NB4 (cell line): ENCODE measurements at regions not wholly inside any gene's neighbourhood (a gene's known extent, or its start where the extent isn't known, plus 50 kb on each side); places are given as distances from the start of the nearest gene placed in this dataset.
"Not testable (repeated sequence)": the region's sequence is repeated elsewhere in the genome, so short reads cannot be mapped to it uniquely, and the experiment has no call there.

Experiments
- DNase-seq: peaks from one replicate; pipeline ENCODE4 v3.0.0; 2010; ENCODE audit warnings: low read depth
- H3K4me3 ChIP-seq: one replicate; pipeline ENCODE4 v1.5.1; 2011; ENCODE audit warnings: mild to moderate bottlenecking, low read depth, low read length, moderate library complexity
- MYC ChIP-seq: IDR thresholded peaks from 2 replicates; pipeline ENCODE4 v1.6.1; 2011; ENCODE audit warnings: low read depth, low read length
- POLR2A ChIP-seq: IDR thresholded peaks from 2 replicates; pipeline ENCODE4 v1.6.1; 2011; ENCODE audit warnings: mild to moderate bottlenecking; ENCODE audit not compliant: insufficient read length; ENCODE audit errors: extremely low read depth
- TF ChIP-seq, protein P1 (sequence below): IDR thresholded peaks from one replicate; pipeline ENCODE4 v1.5.1; 2012; ENCODE audit warnings: low read depth, low read length
- TF ChIP-seq, protein P2 (sequence below): IDR thresholded peaks from 2 replicates; pipeline ENCODE4 v1.6.1; 2011; ENCODE audit warnings: low read depth, low read length

DNA sequence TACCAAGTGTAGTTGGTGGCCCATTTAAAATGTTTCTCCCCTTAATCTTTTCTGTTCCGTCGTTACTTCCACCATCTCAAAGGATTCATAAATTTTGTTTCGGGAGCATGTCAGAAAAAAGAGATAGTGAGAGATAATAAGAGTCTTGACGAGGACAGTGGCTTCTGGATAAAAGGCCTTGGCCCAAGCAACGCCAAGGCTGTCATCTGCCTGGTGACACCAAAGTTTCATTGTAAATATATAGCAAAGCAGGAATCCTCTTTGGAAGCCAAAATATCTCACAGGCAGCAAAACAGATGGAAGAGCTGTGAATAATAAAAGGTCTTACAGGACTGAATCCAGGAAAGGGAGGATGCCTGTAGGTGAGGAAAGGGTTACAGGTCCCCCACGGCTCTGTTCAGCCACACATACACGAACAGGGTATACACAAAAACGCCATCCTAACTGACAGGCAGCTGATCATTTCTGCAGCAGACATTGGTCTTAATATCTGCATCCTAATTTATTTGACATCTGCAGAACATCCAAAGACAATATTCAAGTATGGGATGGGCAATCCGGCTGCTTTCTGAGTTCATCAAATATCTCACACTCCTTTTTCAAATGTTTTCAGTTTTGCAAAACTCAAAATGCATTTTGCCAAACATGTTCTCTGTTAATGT lies 382.8 kb downstream of the OSR1 start:
- H3K4me3 ChIP-seq = no peak overlapping the region
- no peak for TF ChIP-seq POLR2A
- no peak for TF ChIP-seq MYC
- TF ChIP-seq, protein P1, sequence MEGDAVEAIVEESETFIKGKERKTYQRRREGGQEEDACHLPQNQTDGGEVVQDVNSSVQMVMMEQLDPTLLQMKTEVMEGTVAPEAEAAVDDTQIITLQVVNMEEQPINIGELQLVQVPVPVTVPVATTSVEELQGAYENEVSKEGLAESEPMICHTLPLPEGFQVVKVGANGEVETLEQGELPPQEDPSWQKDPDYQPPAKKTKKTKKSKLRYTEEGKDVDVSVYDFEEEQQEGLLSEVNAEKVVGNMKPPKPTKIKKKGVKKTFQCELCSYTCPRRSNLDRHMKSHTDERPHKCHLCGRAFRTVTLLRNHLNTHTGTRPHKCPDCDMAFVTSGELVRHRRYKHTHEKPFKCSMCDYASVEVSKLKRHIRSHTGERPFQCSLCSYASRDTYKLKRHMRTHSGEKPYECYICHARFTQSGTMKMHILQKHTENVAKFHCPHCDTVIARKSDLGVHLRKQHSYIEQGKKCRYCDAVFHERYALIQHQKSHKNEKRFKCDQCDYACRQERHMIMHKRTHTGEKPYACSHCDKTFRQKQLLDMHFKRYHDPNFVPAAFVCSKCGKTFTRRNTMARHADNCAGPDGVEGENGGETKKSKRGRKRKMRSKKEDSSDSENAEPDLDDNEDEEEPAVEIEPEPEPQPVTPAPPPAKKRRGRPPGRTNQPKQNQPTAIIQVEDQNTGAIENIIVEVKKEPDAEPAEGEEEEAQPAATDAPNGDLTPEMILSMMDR = no peak
- TF ChIP-seq, protein P2, sequence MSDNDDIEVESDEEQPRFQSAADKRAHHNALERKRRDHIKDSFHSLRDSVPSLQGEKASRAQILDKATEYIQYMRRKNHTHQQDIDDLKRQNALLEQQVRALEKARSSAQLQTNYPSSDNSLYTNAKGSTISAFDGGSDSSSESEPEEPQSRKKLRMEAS = no peak
- DNase-seq = no peak

DNA sequence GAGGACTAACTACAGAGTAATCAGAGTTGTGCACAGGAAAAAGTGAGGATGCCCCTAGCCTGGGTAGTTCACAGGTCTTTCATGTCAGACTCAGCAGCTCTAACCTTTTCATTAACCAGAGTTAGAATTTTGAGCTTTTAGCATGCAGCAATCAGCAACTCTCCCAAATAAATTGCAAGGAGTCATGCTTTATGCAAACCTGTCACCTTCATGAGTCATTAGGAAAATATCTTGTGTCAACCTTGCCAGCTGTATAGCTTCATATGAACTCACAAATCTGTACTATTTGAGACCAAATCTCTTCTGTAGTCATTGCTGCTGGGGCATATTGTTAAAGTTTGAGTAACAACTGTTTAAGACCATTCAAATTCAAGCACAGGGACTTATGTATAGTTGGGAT lies 382.3 kb upstream of the NT5C1B start:
- DNase-seq = no peak
- TF ChIP-seq, protein P1 = no peak
- TF ChIP-seq, protein P2 = no peak
- TF ChIP-seq POLR2A (no peak), MYC (no peak)
- no peak overlapping the region for H3K4me3 ChIP-seq

DNA sequence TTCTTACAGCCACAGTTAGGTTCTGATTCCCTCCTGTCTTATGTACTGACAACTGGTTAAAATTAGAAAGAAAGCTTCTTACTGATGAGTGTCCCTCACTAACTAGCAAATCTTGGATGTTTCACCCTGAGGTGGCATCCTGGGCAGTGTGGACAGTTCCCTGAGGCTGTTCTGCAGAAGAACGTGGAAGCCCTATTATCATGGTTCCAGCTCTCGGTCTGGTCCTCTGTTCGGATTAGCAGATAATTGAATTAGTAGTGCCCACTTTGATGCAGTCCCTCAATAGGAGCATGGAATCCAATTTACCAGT lies 381.7 kb upstream of the NT5C1B start:
- TF ChIP-seq, protein P1 = no peak
- TF ChIP-seq POLR2A (no peak), MYC (no peak)
- TF ChIP-seq, protein P2 = no peak
- DNase-seq = no peak

DNA sequence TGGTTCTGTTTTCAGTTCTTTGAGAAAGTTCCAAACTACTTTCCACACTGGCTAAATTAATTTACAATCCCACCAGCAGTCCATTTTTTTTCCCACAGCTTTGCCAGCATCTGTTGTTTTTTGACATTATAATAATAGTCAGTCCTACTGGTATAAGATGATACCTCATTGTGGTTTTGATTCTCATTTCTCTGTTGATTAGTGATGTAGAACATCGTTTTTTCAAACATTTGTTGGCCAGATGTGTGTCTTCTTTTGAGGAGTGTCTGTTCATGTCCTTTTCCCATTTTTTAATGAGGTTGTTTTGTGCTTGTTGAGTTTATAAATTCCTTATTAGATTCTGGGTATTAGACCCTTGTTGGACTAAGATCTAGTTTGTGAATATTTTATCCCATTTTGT lies 376.8 kb upstream of the NT5C1B start:
- TF ChIP-seq MYC (no peak), POLR2A (no peak)
- TF ChIP-seq, protein P1 = no peak
- TF ChIP-seq, protein P2 = no peak
- DNase-seq = no peak
- no peak overlapping the region for H3K4me3 ChIP-seq

More for the DNA sequence above, 381.7 kb upstream of the NT5C1B start:
- H3K4me3 ChIP-seq = no peak overlapping the region

DNA sequence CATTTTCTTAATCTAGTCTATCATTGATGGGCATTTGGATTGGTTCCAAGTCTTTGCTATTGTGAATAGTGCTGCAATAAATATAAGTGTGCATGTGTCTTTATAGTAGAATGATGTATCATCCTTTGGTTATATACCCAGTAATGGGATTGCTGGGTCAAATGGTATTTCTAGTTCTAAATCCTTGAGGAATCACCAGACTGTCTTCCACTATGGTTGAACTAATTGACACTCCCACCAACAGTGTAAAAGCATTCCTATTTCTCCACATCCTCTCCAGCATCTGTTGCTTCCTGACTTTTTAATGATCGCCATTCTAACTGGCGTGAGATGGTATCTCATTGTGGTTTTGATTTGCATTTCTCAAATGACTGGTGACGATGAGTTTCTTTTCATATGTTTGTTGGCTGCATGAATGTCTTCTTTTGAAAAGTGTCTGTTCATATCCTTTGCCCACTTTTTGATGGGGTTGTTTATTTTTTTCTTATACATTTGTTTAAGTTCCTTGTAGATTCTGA lies 374.4 kb upstream of the NT5C1B start:
- not testable (repeated sequence) for DNase-seq, H3K4me3 ChIP-seq

DNA sequence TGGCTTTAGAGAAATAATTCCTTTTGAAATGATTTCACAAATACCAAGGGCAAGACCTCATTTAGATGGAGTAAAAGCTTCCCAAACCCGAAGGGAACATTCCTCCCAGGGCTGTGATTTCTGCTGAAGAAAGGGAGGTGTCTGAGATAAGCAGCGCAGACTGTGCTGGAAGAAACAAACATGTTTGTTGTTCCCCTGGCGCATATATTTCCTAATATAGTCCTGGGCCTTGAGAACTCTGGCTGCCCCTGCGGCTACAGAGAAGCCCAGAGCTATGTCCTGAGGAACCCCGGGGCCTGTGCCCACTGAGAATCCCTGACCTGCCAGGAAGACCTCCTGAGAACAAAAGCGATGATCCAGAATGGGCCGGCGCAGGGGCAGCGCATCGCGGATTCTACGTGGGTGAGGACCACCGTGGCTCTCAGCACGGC lies 372.6 kb upstream of the NT5C1B start:
- DNase-seq = no peak
- no peak overlapping the region for H3K4me3 ChIP-seq
- TF ChIP-seq MYC (no peak), POLR2A (no peak)
- TF ChIP-seq, protein P2 = no peak
- TF ChIP-seq, protein P1 = no peak
